ENCODE measurements at regions not wholly inside any gene's neighbourhood (a gene's known extent, or its start where the extent isn't known, plus 50 kb on each side); places are given as distances from the start of the nearest gene placed in this dataset.

- no peaks in the 10 kb centered on the region for H4K20me1 ChIP-seq (ENCODE audit: insufficient read depth)
- no TSS peak for BruUV-seq (replicated peaks)
- TF ChIP-seq CBX3 (IDR thresholded peaks at IDR 0.05; ENCODE audit: low read depth) = no peak
- TF ChIP-seq MAX (IDR thresholded peaks at IDR 0.05) = no peak
- no peak for TF ChIP-seq RAD21 (IDR thresholded peaks at IDR 0.05; ENCODE audit: low read depth)
- no peak for TF ChIP-seq ELF1 (IDR thresholded peaks at IDR 0.05; ENCODE audit: borderline replicate concordance, low read depth)
- TF ChIP-seq EZH2phosphoT487 (IDR thresholded peaks at IDR 0.05; ENCODE audit: borderline replicate concordance) = no peak
- TF ChIP-seq JUND (IDR thresholded peaks at IDR 0.05) = no peak
- TF ChIP-seq, protein P1, sequence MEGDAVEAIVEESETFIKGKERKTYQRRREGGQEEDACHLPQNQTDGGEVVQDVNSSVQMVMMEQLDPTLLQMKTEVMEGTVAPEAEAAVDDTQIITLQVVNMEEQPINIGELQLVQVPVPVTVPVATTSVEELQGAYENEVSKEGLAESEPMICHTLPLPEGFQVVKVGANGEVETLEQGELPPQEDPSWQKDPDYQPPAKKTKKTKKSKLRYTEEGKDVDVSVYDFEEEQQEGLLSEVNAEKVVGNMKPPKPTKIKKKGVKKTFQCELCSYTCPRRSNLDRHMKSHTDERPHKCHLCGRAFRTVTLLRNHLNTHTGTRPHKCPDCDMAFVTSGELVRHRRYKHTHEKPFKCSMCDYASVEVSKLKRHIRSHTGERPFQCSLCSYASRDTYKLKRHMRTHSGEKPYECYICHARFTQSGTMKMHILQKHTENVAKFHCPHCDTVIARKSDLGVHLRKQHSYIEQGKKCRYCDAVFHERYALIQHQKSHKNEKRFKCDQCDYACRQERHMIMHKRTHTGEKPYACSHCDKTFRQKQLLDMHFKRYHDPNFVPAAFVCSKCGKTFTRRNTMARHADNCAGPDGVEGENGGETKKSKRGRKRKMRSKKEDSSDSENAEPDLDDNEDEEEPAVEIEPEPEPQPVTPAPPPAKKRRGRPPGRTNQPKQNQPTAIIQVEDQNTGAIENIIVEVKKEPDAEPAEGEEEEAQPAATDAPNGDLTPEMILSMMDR (IDR thresholded peaks at IDR 0.05 in 2 of 3, conservative IDR thresholded peaks at IDR 0.05 in 1 of 3; ENCODE audit: borderline replicate concordance in 1 of 3, insufficient read depth in 1 of 3, low read depth in 2 of 3, low read length in 2 of 3) = no peak
- no peak for TF ChIP-seq ZNF274 (IDR thresholded peaks at IDR 0.05; ENCODE audit: low read depth, low read length)
- TF ChIP-seq YY1 (IDR thresholded peaks at IDR 0.05; ENCODE audit: extremely low read depth, insufficient replicate concordance, low read depth, low read length) = no peak
- TF ChIP-seq FOSL1 (IDR thresholded peaks at IDR 0.05; ENCODE audit: low read depth) = no peak
- no peak for TF ChIP-seq SRF (IDR thresholded peaks at IDR 0.05; ENCODE audit: low read depth)
- no peak for TF ChIP-seq POLR2A (IDR thresholded peaks at IDR 0.05; ENCODE audit: borderline replicate concordance, extremely low read depth, insufficient read depth, insufficient read length)
- TF ChIP-seq, protein P2, sequence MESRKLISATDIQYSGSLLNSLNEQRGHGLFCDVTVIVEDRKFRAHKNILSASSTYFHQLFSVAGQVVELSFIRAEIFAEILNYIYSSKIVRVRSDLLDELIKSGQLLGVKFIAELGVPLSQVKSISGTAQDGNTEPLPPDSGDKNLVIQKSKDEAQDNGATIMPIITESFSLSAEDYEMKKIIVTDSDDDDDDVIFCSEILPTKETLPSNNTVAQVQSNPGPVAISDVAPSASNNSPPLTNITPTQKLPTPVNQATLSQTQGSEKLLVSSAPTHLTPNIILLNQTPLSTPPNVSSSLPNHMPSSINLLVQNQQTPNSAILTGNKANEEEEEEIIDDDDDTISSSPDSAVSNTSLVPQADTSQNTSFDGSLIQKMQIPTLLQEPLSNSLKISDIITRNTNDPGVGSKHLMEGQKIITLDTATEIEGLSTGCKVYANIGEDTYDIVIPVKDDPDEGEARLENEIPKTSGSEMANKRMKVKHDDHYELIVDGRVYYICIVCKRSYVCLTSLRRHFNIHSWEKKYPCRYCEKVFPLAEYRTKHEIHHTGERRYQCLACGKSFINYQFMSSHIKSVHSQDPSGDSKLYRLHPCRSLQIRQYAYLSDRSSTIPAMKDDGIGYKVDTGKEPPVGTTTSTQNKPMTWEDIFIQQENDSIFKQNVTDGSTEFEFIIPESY (IDR thresholded peaks at IDR 0.05; ENCODE audit: extremely low read depth, insufficient replicate concordance, low read length) = no peak
- no peaks in the 10 kb centered on the region for H3K27me3 ChIP-seq (ENCODE audit: insufficient read depth, low read length)
- no peak overlapping the region for H2AFZ ChIP-seq (ENCODE audit: low read depth, low read length, poor library complexity, severe bottlenecking)
- H3K4me2 ChIP-seq (ENCODE audit: low read length) = no peak overlapping the region
- no peaks in the 10 kb centered on the region for H3K9me2 ChIP-seq (ENCODE audit: insufficient read depth)
- RAD21 ChIA-PET (ENCODE audit: low non-redundant PET in 1 of 2, low total read pairs in 2 of 2, uncharacterized antibody in 2 of 2, unreplicated experiment in 2 of 2) = no interaction called here
- CTCF ChIA-PET = no interaction called here
- no peaks in the 10 kb centered on the region for H3K4me1 ChIP-seq (ENCODE audit: control insufficient read depth in 1 of 2, insufficient read depth in 2 of 2, low read length in 2 of 2)
- no peaks in the 10 kb centered on the region for H3K79me2 ChIP-seq (ENCODE audit: insufficient read depth, low read length)
- no peak overlapping the region for H3K9ac ChIP-seq (ENCODE audit: low read length)
- peaks cover 27 to 42% of the 10 kb centered on the region in 2 experiments; a peak in 3 of 4 replicates for H3K9me3 ChIP-seq (ENCODE audit: control insufficient read depth in 1 of 2, insufficient read depth in 1 of 2, low read depth in 1 of 2, low read length in 2 of 2)
- no peaks in the 10 kb centered on the region for H3K36me3 ChIP-seq (ENCODE audit: control insufficient read depth in 1 of 2, insufficient read depth in 2 of 2, low read length in 2 of 2)
- DNase-seq (ENCODE audit: low read depth, low spot score) = no peak
- no peak for ATAC-seq
- H3K27ac ChIP-seq (ENCODE audit: low read depth, low read length) = no peak overlapping the region
- POLR2A ChIA-PET = no interaction called here
- intact Hi-C loops (cut with micrococcal nuclease) = no loop called here
- no peak overlapping the region for H3K4me3 ChIP-seq (replicated peaks in 1 of 2; ENCODE audit: low read depth in 1 of 2, low read length in 2 of 2)
Observed at GRCh38 chr10:107589081-107589480, 424.6 kb upstream of the SORCS1 start.

Measured in HCT116 (cell line).